ENCODE measurements at regions not wholly inside any gene's neighbourhood (a gene's known extent, or its start where the extent isn't known, plus 50 kb on each side); places are given as distances from the start of the nearest gene placed in this dataset.
"Not testable (repeated sequence)": the region's sequence is repeated elsewhere in the genome, so short reads cannot be mapped to it uniquely, and the experiment has no call there.

DNA sequence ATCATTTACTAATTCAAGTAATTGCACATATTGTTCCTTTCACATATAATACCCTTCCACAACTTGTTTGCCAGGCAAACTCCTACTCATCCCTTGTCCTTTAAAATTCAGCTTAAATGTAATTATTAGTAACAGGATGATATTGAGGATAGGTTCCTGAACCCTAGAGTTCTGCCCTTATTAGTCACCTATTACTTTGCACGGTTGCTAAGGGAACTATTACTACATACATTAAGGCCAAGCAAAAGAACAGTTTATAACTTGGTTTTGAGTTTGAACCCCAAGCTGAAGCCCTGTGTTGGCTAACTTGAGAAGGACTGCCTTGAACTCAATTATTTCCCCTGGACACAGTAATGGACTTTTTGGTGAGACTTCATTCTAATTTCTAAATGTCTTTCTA, 529.7 kb downstream of the IGSF11 start:
- DNase-seq = no peak

DNA sequence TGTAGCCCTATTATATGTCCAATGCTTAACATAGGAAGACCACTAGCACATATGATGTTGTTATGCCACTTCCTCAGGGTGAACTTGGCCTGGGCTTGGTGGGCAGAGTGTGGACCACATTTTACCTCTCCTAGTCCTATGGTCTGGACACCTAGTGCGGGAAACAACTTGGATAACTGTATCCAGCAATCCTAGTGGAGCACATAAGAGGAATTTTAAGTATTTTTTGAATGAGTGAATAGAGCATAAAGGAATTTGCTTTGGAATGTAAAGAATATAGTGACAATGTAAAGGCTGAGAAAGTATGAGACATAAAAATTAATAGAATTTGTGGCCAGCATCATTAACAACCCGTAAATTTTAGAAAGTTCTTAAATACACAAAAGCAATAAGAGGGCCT, 528.9 kb downstream of the IGSF11 start:
- DNase-seq = no peak

DNA sequence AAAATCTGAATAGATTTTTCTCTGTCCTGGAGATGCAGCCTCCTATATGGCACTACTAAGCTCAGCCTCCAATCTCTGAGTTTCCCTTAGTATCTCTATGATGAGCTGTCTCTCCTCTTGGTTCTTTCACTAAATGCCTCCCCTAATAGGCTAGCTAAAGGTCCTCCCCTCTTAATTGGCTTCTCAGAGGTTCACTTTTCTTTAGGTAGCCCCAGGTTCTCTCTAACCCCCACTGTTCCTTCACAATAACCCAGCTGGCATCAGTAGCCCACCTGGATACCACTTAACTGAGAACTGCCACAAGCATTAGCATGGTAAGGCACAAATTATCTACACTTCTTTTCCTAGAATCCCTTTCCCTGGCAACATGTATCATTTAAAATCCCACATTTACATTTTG, 523.2 kb downstream of the IGSF11 start:
- no peak for DNase-seq

DNA sequence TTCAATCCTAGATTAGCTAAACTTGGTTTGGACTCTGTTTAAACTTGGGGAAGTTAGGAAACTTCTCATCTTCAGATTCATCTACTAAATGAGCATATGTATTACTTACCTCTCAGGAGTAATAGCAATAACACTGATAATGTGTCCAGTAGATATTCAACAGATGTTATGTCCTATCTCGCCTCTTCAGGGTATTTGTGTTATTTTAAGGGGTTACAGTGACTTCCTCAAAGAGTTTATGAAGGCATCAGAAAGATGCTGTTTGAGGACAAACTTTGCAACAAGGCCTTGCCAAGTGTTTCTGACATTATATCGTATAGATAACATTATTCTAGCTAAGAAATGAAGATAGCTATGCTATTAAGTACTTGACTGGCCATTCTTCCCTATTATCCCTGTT, 522.3 kb downstream of the IGSF11 start:
- no peak for DNase-seq

DNA sequence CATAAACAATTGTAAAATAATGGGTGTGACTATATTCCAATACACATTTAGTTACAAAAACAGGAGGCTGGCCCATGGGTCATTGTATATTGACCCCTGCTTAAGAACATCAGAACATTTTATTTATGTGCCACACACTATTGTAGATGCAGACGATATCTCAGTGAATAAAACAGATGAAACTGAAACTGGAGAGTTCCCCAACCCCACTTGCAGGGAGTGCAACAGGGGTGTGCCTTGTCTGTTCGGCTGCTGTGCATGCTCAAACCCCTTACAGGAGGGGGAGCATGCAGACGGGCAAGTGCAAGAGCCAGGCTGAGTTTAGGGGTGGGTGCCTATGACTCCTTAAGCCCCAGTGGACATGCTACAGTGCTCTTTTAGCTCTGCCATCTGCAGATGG, 509.6 kb downstream of the IGSF11 start:
- DNase-seq = no peak

DNA sequence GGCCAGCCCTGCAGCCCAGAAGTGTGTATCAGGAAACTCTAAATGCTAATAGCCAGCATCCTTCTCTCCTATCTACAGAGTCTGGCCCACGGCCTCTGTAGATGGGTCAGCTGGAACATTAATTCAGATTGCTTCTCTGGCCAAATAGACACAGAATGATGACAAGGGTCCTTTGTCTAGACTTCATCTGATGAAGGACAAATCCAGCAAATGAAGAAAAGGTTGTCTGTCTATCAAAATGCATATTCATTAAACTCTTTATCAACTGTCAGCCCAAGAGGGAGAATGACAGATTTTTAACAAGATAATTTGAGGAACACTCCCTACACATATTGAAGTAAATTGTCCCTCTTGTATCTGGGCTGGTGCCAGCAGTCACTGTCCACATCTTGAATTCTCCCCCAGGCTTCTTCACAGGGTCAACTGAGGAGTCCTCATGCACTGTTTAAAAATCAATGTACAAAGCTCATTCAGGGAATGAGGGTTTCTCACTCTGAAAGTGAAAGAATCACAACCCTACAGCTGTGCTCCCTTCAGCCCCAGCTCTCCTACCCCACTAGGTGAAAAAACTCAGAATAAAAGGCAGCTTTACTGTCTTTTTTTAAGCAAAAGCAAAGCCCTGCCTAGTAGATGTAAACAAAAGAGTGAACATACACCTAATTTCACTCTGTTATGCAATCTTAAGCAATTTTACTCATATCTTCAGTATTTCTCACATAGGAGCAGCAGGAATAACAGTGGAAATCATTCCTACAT, 507.7 kb downstream of the IGSF11 start:
- DNase-seq = no peak

DNA sequence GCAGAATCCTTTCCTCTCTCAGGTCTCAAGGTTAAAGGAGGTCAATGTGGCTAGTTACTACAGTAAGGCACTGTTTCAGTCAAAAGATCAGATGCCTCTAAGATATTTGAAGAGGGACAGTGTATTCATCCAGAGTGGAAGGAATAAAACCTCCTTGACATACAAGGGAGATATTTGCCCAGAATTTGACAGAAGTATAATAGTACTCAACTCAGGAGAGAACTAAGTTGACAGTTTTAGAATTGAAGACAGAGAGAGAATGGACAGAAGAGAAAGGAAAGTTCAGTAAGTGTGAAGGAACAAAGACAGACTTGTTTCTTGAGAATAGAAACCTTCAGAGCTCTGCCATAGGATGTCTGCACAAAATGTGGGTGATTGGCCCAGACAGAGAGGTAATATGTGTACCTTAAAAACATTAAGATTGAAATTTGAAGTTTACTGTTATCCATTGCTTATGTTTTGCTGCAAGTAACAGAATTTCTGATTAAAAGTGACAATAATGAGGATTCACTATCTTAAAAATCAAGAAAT, 507.1 kb downstream of the IGSF11 start:
- DNase-seq = no peak

DNA sequence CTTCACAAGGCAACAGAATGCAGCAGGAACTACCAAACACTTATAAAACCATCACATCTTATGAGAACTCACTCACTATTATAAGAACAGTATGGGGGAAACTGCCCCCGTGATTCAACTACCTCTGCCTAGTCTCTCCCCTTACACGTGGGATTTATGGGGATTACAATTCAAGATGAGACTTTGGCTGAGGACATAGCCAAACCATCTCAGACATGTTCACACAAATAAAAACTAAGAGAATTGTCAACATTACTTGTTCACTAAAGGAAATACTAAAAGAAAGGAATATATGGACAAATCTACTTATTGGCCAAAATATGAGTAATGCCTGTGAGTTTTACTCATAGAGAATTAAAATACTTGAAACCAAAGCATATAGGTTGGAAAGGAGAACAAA, 505.1 kb downstream of the IGSF11 start:
- DNase-seq = no peak

DNA sequence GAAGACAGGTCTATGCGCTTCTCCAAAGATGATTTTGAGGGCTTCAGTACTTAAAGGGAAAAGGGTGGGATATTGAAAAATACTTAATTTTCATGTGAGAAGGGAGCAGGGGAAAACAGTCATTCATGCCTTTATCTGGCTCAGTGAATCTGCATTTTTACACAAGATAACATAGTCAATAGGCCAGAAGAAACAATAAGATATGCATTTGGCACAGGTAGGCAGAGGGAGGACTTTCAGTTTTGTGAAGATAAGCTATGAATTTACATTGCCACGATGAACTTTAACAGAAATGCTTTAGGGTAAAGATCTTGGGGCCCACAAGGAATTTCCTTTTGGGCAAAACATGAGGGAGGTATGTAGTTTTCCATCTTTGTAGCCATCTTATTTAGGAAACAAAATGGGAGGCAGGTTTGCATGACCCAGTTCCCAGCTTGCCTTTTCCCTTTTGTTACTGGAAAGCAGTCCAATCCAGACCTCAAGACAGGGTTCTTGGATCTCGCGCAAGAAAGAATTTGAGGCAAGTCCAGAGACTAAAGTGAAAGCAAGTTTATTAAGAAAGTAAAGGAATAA, 504.2 kb downstream of the IGSF11 start:
- no peak for DNase-seq

DNA sequence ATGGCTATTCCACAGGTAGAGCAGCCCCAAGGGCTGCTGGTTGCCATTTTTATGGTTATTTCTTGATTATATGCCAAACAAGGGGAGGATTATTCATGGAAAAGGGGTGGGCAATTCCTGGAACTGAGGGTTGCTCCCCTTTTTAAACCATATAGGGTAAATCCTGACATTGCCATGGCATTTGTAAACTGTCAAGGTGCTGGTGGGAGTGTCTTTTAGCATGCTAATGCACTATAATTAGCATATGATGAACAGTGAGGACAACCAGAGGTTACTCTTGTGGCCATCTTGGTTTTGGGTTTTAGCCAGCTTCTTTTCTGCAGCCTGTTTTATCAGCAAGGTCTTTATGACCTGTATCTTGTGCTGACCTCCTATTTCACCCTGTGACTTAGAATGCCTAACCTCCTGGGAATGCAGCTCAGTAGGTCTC, 503.7 kb downstream of the IGSF11 start:
- not testable (repeated sequence) for DNase-seq

DNA sequence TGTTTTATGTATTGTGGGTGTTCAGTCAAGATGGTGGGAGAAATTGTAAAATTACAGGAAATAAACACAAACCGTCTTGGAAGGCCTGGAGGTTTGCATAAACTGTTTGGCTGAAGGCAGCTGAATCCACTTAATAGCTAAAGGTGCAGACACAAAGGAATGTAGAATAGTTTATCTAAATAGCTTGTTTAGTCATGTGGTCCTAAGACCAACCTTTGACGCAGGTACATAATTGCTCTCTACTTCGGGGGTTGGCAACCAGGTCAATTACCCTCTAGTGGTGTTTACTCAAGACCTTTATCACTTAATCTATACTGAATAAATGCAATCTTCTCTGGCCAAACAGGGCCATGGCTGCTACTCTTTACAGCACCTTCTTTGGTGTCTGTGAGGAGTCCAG, 502.8 kb downstream of the IGSF11 start:
- DNase-seq = no peak

DNA sequence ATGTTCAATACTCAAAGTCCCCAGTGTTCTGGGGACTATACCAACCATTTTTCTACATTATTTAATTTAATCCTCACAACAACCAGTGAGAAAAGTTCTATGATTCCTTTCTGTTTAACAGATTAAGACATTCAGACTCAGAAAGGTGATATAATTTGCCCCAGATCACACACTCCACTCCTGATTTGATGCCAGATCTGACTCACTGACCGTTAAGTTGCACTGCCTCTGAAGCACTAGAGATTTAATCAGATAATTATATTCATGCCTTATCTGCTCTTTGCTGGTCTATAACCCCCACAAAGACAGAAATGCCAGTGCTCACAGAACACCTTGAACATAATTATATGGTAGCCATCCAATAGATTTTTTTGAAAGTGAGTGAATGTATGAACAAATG, 501.0 kb downstream of the IGSF11 start:
- no peak for DNase-seq

DNA sequence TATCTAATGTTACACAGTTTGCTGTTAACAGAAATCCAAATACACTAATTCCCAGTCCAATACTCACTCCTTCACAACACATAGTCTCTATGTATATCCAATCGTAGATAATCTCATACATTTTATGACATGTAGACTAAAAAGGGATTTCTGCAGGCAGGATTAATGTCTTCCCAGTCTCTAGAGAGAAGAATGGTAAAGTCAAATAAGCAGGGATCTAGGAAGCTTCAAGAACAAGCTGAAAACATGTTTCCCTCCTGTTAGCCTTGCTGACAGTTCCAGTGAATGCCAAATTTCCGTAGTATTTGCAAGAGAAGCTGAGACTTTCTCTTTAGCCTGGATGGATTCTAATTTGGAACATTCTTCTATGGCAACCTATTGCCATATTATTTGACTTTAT, 500.1 kb downstream of the IGSF11 start:
- DNase-seq = no peak

DNA sequence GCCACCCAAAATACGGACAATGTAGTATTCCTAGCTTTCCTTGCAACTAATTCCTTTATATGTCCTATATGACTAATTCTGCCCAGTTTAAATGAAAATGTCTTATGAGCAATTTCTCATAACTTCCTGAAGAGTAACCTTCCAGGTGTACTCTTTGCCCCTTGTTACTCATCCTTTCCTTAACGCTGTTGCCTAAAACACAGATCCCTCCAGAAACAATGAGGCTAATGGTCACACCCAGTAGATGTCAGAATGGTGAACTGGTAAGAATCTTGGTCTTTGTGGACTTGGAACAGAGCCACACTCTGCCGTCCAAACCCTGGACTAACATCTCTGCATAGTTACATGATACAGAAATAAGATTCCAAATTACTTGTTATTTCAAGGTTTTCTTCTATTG, 497.9 kb downstream of the IGSF11 start:
- no peak for DNase-seq

DNA sequence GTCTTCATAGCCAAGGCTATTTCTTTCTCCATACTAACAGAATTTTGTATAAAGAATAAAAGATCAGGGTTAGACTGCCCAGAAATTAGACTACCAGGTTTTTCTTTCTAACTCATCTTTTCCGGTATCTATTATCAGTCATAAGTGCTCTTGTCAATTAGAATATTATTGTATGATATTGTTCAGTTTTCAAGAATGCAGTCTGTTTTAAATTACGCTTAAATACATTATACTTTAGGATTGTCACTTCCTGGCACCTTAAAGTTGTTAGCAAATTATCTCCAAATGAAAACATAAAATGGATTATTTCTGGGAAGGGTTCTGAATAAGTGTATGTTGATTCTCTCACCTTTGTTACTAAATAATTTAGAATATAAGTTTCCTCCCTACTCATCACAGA, 497.2 kb downstream of the IGSF11 start:
- DNase-seq = no peak

DNA sequence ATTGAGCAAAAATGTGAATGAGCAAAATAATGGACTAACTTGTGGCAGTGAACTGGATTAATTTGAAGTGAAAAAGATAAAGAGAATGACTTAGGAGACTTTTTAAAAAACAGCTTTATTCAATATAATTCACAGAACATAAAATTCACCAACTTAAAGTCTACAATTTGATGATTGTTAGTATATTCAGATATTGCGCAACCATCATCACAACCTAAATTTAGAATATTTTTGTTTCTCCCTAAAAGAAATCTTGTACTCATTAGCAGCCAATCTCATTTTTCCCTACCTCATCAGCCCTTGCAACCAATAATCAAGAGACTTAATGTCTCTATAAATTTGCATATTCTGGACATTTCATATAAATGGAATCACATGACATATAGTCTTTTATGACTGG, 496.5 kb downstream of the IGSF11 start:
- no peak for DNase-seq

DNA sequence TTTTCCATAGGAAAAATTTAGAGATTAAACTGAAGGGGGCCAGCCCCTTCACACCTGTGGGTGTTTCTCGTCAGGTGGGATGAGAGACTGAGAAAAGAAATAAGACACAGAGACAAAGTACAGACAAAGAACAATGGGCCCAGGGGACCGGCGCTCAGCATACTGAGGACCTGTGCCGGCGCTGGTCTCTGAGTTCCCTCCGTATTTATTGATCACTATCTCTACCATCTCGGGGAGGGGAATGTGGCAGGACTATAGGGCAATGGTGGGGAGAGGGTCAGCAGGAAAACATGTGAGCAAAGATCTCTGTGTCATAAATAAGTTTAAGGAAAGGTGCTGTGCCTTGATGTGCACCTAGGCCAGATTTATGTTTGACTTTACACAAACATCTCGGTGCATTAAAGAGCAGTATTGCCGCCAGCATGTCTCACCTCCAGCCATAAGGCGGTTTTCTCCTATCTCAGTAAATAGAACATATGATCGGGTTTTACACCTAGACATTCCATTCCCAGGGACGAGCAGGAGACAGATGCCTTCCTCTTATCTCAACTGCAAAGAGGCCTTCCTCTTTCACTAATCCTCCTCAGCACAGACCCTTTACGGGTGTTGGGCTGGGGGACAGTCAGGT, 494.7 kb downstream of the IGSF11 start:
- not testable (repeated sequence) for DNase-seq

DNA sequence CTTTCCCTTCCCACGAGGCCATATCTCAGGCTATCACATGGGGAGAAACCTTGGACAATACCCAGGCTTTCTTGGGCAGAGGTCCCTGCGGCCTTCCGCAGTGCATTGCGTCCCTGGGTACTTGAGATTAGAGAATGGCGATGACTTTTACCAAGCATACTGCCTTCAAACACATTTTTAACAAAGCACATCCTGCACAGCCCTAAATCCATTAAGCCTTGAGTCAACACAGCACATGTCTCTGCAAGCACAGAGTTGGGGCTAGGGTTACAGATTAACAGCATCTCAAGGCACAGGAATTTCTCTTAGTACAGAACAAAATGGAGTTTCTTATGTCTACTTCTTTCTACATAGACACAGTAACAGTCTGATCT, 494.2 kb downstream of the IGSF11 start:
- not testable (repeated sequence) for DNase-seq

DNA sequence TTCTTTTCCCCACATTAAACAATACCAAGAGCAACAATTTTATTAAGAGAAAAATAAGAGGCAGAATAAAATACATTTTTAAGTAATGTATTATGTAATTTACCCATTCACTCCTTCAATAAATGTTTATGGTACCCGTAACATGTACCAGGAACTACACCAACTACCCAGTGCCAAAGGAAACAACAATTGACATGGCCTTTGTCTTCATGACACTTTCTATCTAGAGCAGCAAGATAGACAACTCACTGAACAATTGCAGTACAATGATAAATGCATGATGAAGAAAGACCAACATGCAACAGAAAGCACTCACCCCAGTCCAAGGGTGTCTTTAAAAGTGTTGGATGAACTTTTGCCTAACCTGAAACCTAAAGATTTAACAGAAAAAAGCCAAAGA, 493.8 kb downstream of the IGSF11 start:
- no peak for DNase-seq

DNA sequence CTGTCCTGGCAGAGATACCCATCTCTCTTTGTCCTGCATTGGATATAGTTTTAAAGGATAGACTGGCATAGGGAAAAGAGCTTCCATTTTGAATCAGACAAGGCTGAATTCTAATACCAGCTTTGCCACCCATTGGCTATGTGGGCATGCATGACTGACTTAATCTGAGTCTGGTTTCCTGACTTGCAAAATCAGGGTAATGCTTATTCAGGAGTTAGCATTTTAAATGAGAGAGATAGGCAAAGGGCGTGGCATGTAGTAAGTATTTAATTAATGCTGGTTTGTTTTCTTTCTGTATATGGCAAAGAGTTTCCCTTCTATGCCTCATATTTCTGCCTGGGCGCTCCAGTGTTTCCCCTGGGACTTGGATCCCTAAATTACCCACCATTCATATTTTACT, 492.9 kb downstream of the IGSF11 start:
- DNase-seq = no peak

DNA sequence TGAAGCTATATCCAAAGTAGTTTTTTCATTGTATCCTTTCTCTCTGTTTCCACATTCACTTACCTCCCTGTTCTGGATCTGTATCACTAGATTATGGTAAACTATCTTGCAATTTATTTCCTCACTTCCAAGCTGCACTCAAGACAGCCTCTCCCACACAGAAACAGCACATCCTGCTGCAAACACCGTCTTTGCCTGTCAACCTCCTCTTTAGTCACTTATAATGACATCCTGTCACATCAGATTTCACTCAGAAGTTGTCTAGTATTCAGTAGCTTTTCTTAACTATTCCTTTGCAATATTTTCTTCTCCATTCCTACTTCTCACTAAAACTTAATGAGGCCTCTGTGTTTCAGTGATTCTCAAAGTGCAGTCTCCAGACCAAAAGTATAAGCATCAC, 490.8 kb downstream of the IGSF11 start:
- DNase-seq = no peak

DNA sequence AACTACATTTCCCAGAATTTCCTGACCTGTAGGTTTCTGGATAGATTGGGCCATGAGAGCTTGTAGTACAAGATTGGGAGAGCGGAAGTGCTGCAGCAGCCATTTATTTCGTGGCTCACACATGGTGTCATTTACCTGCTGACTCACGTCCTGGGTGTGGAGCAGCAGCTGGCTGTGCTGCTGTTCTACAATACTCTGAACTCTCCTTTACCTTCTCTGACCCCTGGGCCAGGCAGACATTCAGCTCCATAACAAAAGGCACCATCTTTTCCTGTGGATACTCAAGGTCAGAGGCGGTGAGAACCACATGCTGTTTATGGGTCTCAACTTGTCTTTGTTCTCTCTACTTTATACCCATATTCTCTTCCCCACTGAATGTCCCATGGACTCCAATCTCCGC, 490.2 kb downstream of the IGSF11 start:
- no peak for DNase-seq

DNA sequence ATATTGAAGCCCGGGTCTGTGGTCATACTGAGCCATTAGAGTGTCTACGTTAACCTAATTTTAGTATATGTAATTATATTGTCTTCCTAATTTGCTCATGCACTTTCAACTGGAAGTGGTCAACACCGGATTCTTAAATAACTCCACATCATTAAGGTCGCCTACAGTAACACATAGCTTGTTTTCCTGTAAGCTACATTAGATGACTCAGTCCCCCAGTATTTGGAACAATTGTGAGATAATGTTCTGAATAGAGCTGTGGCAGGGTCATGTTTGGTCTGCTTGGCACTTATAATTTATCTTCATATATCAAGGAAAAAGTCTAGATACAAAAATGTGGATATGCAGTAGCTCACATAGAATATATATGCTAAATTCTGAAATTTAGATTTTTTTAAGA, 486.2 kb downstream of the IGSF11 start:
- no peak for DNase-seq

DNA sequence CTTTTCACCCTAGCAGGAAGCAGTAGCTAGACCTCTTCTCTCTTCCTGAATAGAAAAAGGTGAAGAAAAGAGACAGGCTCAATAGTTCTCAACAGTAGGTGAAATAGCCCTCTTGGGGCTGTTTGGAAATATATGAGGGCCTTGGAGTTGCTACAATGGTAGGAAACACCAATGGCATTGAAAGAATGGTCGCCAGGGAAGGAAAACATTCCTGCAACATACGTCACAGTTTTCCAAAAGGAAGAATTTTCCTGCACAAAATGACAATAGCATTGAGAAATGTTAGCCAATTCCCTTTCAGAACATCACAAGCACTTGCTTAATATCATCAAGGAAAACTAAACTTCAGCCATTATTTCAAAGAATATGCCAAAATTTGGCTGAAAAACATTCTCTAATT, 484.5 kb downstream of the IGSF11 start:
- no peak for DNase-seq

All from T-helper 1 cell (primary cell).